HG03196 (cell line): ENCODE measurements at regions not wholly inside any gene's neighbourhood (a gene's known extent, or its start where the extent isn't known, plus 50 kb on each side); places are given as distances from the start of the nearest gene placed in this dataset.
"Not testable (repeated sequence)": the region's sequence is repeated elsewhere in the genome, so short reads cannot be mapped to it uniquely, and the experiment has no call there.

ENCODE experiments used
- ATAC-seq: cut with Tn5 transposase; IDR thresholded peaks from one replicate; pipeline ENCODE4 v1.9.1; 2021; ENCODE audit not compliant: unreplicated experiment

- ATAC-seq: no peak
These were observed 387.0 kb upstream of the PROK2 start for GRCh38 chr3:72171946-72172345.

- no peak for ATAC-seq
These were observed 386.5 kb upstream of the PROK2 start for GRCh38 chr3:72171463-72171881.

DNA sequence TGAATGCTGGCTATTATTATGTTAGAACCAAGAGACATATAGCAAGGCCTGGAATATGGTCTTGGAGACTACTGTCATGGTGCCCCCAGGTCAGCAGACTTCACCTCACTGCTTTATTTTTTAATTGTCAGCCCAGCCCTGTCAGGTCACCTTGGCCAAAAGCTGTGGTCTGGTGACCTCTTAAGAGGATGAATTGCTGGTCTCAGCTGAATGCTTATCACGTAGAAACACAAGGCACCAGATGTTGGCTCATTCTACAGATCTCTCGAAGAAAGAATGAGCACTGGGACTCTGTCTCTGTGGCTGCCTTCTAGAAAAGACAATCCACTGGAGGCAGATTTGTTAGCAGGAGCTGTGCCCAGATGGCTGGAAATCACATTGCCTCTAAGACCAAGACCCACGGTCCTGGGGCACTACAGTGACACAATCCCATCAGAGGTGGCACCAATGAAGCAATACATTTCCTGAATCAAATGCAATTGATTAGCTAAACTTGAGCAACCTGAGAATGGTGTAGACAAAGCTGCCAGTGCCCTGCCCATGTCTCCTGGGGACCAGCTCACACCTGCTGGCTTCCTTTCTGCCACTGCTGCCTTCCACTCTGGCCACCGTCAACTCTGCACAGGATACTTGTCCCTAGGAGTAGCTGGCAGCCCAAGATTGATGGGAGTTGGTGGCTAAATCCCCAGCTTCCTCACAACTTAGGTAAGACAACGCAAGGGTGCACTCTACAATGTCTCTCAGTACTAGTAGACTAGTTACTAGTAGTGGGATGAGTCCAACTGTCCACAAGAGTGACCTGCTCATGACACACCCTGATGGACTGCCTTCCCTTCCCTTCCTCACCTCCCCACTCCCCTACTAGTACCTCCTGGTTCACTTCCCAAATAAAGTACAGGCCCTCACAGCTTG lies 384.9 kb upstream of the PROK2 start:
- no peak for ATAC-seq

- ATAC-seq: no peak
These were observed 384.2 kb upstream of the PROK2 start for GRCh38 chr3:72169120-72169519.

GRCh38 chr3:72165808-72166207 lies 380.9 kb upstream of the PROK2 start:
- no peak for ATAC-seq

- no peak for ATAC-seq
These were observed 380.4 kb upstream of the PROK2 start for GRCh38 chr3:72165317-72165716.

DNA sequence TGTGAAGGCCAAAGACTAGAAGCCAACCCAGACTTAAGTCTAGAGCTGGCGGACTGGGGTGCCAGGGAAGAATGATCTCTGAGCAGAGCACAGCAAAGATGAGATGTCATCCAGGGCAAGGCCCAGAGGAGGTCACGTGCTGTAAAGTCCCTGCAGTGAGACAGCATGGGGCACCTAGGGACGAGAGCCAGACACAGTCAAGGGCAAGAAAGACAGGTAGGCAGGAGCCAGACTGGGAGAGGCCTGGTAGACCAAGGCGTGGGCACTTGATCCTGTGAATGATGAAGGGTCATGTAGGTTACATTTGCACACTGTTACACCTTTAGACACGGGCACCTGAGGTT lies 379.7 kb upstream of the PROK2 start:
- ATAC-seq: no peak

DNA sequence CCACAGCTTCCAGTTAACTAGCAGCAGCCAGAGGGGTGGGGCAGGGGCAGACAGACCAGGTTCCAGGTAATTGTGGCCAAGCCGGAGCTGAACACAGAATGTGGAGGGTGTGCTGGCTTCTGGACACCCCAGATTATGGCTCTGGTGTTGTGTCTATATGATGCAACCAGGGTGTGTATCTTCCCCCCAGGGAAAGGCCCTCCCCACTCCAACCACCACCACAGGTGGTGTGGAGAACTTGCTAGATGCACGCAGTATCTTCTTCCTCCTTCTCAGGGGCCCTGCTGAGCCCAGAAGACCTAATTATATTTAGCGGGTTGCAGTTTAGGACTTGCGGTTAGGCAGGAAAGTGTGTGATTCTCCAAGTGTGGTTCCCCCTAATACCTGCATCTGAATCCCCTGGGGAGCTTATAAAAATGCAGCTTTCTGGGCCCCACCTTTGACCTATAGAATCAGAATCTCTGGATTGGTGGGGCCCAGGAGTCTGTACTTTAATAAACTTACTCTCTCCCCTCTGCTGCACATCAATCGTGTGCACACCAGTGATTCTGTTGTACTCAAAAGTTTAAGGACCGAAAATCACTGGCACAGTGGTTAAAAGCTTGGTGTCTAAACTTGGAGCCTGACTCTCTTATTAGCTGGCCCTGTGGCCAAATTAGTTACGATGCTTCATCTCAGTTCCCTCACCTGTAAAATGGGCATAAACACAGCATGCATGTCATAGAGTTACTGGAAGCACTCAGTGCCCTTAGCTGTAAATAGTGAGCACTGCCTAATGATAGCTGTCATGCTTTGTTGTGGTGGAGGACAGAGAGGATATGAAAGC lies 379.1 kb upstream of the PROK2 start:
- peak; percentile 91 for ATAC-seq

DNA sequence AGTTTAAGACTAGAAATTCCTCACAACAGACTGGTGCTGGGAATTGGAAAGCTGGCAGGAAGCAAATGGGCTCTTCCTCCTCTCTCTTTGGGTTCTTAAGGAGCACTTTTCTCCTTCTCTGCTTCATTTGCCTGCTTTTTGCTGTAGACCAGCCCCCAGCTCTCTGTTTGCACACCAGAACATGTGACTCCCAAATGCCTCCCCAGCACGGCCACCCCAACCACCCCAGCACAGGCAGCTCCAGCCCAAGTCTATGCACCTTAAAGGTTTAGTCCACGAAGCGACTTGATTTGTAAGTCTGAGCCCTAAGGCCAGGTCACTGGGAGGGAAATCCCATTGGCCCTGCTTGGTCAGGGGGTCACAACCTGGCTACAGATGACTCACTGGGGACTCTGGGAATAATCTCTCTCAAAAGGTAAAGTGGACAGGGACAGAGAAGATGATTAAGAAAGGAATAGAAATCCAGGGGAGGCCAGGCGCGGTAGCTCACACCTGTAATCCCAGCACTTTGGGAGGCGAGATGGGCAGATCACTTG lies 377.8 kb upstream of the PROK2 start:
- no peak for ATAC-seq

GRCh38 chr3:72161881-72162595 lies 377.1 kb upstream of the PROK2 start:
- ATAC-seq: no peak

- ATAC-seq: not testable (repeated sequence)
These were observed 376.3 kb upstream of the PROK2 start for GRCh38 chr3:72161285-72161684.

DNA sequence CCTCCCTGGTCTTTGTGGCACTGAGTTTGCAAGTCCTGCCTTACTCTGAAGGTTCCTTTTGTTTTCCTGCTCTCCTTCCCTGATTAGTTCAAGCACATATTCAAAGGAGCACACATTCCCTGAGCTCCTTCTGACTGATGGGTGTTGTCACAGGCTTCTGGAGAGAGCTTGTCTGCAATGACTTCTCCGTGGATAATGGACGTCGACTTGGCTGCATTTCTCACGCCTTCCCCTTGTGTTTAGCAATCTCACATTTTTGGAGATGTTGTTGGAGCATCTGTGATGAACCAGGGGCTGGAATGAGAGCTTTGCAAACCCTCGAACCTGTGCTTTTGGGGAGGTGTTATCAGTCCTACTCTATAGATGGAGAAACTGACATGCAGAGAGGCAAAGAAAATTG lies 375.4 kb upstream of the PROK2 start:
- no peak for ATAC-seq

DNA sequence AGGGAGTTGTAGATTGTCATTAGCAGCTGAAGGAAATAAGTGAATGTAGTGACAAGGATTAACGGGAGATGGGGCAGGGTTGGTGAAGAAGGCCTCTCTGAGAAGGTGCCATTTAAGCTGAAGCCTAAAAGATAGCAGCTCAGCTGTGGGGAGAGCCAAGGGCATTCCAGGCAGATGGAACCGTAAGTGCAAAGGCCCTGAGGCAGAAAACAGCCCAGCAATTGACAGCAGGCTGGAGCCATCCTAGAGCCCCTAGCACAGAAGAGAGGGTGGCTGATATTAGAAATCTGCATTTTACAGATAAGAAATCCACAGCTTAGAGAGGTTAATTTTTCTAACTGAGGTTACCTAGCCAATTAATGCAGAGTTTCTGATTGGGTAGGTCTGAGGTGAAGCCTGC lies 374.5 kb upstream of the PROK2 start:
- ATAC-seq: no peak

GRCh38 chr3:72158639-72159326 lies 373.8 kb upstream of the PROK2 start:
- no peak for ATAC-seq

- no peak for ATAC-seq
These were observed 373.0 kb upstream of the PROK2 start for GRCh38 chr3:72157748-72158638.

DNA sequence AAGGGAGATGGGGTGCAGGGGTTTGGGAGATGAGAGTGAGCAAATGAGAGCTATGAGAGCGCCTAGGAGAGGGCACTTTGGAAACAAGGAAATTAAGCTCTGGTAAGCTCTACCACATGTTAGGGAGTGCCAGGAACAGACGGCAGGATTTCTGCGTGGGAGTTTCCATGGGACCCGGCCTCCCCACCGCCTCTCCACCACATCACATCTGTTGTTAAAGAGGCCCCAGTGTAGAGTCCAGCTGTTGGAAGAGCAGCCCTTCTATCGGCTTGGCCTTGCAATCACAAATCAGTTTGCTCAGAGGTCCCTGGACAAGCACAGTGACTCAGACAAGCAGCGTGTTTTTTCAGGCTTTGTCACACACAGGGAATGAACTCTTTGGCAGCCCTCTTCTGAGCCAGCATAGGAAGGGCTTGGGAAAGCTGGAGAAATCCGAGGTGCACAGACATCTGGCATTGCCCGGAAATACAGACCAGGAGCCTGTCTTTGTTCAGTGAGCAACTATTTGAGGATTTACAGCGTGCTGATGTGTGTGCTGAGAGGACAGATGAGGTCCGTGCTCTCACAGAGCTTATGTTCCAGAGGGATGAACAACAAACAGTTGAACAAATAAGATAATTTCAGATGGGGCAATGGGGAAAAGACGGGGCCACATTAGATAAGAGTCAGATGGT lies 370.6 kb upstream of the PROK2 start:
- ATAC-seq: no peak

DNA sequence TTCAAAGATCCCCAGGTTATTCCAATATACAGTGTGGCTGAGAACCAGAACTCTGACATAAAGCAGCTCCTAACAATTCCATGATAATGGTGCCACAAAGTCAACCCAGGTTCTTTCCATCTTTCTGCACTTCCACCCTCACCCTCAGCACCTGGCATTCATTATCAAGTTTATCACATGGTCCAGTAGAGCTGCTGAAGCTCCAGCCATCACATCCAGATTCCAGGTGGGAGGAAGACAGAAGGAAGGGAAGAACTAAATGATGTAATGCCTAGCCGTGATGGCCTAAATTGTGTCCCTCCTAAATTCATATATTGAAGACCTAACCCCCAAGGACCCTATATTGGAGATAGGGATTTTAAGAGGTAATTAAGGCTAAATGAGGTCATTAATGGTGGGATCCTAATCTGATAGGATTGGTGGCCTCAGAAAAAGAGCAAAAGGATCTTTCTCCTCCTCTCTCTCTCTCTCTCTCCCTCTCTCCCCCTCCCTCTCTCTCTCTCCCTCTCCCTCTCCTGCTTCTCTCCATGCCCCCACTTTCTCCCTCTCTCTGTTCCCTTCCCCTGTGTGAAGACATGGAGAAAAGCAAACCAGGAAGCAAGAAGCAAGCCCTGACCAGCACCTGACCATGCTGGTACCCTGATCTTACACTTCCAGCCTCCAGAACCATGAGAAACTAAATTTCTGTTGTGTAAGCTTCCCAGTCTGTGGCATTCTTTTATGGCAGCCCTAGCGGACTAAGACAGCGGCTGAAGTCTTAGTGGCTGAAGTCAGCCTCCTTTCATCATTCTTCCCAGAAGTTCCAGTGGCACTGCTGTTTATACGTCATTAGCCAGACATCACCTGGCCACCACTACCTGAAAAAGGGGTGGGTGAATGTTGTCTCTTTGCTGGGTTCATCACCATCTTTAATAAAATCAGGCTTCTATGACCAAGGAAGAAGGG lies 369.7 kb upstream of the PROK2 start:
- no peak for ATAC-seq
